Stimulated activated CD4-positive, alpha-beta T cell treated with anti-CD3 and anti-CD28 coated beads, Interleukin-1b, Interleukin-23, amount 100 ng/mL, for 24 hours (primary cell): ENCODE measurements at regions not wholly inside any gene's neighbourhood (a gene's known extent, or its start where the extent isn't known, plus 50 kb on each side); places are given as distances from the start of the nearest gene placed in this dataset.
"Not testable (repeated sequence)": the region's sequence is repeated elsewhere in the genome, so short reads cannot be mapped to it uniquely, and the experiment has no call there.

Experiments
- DNase-seq, 4 experiments: peaks; one replicate each; pipeline ENCODE4 v3.0.0-alpha.2; 2020; ENCODE audit warnings: low read depth in 4 of 4, low spot score in 1 of 4

GRCh38 chr15:29514926-29515325 is 245.3 kb upstream of the NSMCE3 start:
- no peak for DNase-seq

- DNase-seq, result no peak
Measured at GRCh38 chr15:29511663-29512062, 242.0 kb upstream of the NSMCE3 start.

GRCh38 chr15:29505535-29505934 is 235.9 kb upstream of the NSMCE3 start:
- not testable (repeated sequence) for DNase-seq

- no peak for DNase-seq
Measured at GRCh38 chr15:29490747-29491471, 221.3 kb upstream of the NSMCE3 start.

- no peak for DNase-seq
Measured at GRCh38 chr15:29480949-29481348, 211.3 kb upstream of the NSMCE3 start.

GRCh38 chr15:29480278-29480677 is 210.7 kb upstream of the NSMCE3 start:
- no peak for DNase-seq

GRCh38 chr15:29477256-29477655 is 207.6 kb upstream of the NSMCE3 start:
- no peak for DNase-seq

- DNase-seq, result no peak
Measured at GRCh38 chr15:29476503-29477080, 207.0 kb upstream of the NSMCE3 start.

GRCh38 chr15:29475096-29475495 is 205.5 kb upstream of the NSMCE3 start:
- no peak for DNase-seq

- no peak for DNase-seq
Measured at GRCh38 chr15:29473621-29474105, 204.0 kb upstream of the NSMCE3 start.

GRCh38 chr15:29472901-29473445 is 203.4 kb upstream of the NSMCE3 start:
- no peak for DNase-seq

- no peak for DNase-seq
Measured at GRCh38 chr15:29471757-29472156, 202.1 kb upstream of the NSMCE3 start.

GRCh38 chr15:29471306-29471705 is 201.7 kb upstream of the NSMCE3 start:
- no peak for DNase-seq

GRCh38 chr15:29470794-29471193 is 201.2 kb upstream of the NSMCE3 start:
- no peak for DNase-seq

- no peak for DNase-seq
Measured at GRCh38 chr15:29470311-29470710, 200.7 kb upstream of the NSMCE3 start.

GRCh38 chr15:29468899-29469298 is 199.3 kb upstream of the NSMCE3 start:
- DNase-seq, result no peak

- no peak for DNase-seq
Measured at GRCh38 chr15:29467091-29467490, 197.5 kb upstream of the NSMCE3 start.

- DNase-seq, result no peak
Measured at GRCh38 chr15:29466292-29466691, 196.7 kb upstream of the NSMCE3 start.

GRCh38 chr15:29465816-29466215 is 196.2 kb upstream of the NSMCE3 start:
- DNase-seq, result no peak

- DNase-seq, result no peak
Measured at GRCh38 chr15:29465196-29465595, 195.6 kb upstream of the NSMCE3 start.

- DNase-seq, result no peak
Measured at GRCh38 chr15:29461877-29462276, 192.3 kb upstream of the NSMCE3 start.

GRCh38 chr15:29458361-29458760 is 188.7 kb upstream of the NSMCE3 start:
- no peak for DNase-seq

- DNase-seq, result no peak
Measured at GRCh38 chr15:29457729-29458128, 188.1 kb upstream of the NSMCE3 start.
